ENCODE measurements at regions not wholly inside any gene's neighbourhood (a gene's known extent, or its start where the extent isn't known, plus 50 kb on each side); places are given as distances from the start of the nearest gene placed in this dataset.

DNA sequence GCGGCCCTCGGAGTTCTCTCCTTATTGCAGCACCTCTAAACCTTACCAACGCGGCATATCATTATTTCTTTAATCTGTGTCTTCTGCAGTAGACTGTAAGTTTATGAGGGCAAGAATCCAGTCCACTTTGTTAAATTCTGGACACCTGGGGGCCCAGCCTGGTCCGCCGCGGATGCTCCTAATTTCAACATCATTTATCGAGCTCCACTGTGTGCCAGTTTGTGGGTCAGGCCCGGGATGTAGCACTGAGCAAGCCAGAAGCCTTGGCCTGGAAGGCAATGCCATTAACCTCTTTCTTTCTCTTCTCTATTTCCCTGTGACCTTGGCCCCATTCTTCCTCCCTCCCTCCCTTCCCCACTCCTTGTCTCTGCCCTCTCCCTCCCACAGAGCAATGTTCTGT, 70.6 kb upstream of the CACNA1E start:
- TF ChIP-seq BHLHE40 (IDR thresholded peaks at IDR 0.05; ENCODE audit: low read depth, low read length) (no peak), MAZ (IDR thresholded peaks at IDR 0.05; ENCODE audit: borderline replicate concordance, low read depth, low read length) (no peak), CEBPB (IDR thresholded peaks at IDR 0.05; ENCODE audit: low read depth, low read length) (no peak), SMC3 (IDR thresholded peaks at IDR 0.05; ENCODE audit: low read depth, low read length) (no peak), RAD21 (IDR thresholded peaks at IDR 0.05; ENCODE audit: low read length) (no peak), RCOR1 (IDR thresholded peaks at IDR 0.05; ENCODE audit: insufficient replicate concordance, low read length) (no peak), POLR2A (IDR thresholded peaks at IDR 0.05; ENCODE audit: low read depth, low read length) (no peak)
- TF ChIP-seq, protein P1, sequence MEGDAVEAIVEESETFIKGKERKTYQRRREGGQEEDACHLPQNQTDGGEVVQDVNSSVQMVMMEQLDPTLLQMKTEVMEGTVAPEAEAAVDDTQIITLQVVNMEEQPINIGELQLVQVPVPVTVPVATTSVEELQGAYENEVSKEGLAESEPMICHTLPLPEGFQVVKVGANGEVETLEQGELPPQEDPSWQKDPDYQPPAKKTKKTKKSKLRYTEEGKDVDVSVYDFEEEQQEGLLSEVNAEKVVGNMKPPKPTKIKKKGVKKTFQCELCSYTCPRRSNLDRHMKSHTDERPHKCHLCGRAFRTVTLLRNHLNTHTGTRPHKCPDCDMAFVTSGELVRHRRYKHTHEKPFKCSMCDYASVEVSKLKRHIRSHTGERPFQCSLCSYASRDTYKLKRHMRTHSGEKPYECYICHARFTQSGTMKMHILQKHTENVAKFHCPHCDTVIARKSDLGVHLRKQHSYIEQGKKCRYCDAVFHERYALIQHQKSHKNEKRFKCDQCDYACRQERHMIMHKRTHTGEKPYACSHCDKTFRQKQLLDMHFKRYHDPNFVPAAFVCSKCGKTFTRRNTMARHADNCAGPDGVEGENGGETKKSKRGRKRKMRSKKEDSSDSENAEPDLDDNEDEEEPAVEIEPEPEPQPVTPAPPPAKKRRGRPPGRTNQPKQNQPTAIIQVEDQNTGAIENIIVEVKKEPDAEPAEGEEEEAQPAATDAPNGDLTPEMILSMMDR (conservative IDR thresholded peaks at IDR 0.05; ENCODE audit: low read depth, low read length), result no peak

Measured in IMR-90 (cell line).